ENCODE measurements at regions not wholly inside any gene's neighbourhood (a gene's known extent, or its start where the extent isn't known, plus 50 kb on each side); places are given as distances from the start of the nearest gene placed in this dataset.

GRCh38 chr5:110082194-110082593, 392.5 kb downstream of the MAN2A1 start:
- Histone ChIP-seq H3K4me2 (ENCODE audit: low read length) (no peak overlapping the region), H3K27ac (ENCODE audit: low read depth, low read length) (no peak overlapping the region), H3K9me3 (ENCODE audit: control insufficient read depth in 1 of 2, insufficient read depth in 1 of 2, low read depth in 1 of 2, low read length in 2 of 2) (no peaks in the 10 kb centered on the region), H2AFZ (ENCODE audit: low read depth, low read length, poor library complexity, severe bottlenecking) (no peak overlapping the region), H3K27me3 (ENCODE audit: insufficient read depth, low read length) (no peaks in the 10 kb centered on the region), H3K4me3 (replicated peaks in 1 of 2; ENCODE audit: low read depth in 1 of 2, low read length in 2 of 2) (no peak overlapping the region), H4K20me1 (ENCODE audit: insufficient read depth) (no peaks in the 10 kb centered on the region), H3K79me2 (ENCODE audit: insufficient read depth, low read length) (no peaks in the 10 kb centered on the region), H3K9ac (ENCODE audit: low read length) (no peak overlapping the region), H3K4me1 (ENCODE audit: control insufficient read depth in 1 of 2, insufficient read depth in 2 of 2, low read length in 2 of 2) (no peaks in the 10 kb centered on the region), H3K9me2 (ENCODE audit: insufficient read depth) (no peaks in the 10 kb centered on the region), H3K36me3 (ENCODE audit: control insufficient read depth in 1 of 2, insufficient read depth in 2 of 2, low read length in 2 of 2) (no peaks in the 10 kb centered on the region)
- POLR2A ChIA-PET, result no interaction called here
- no TSS peak for BruUV-seq (replicated peaks)
- CTCF ChIA-PET, result no interaction called here
- ATAC-seq (no peak), DNase-seq (ENCODE audit: low read depth, low spot score) (no peak)
- RAD21 ChIA-PET (ENCODE audit: low non-redundant PET in 1 of 2, low total read pairs in 2 of 2, uncharacterized antibody in 2 of 2, unreplicated experiment in 2 of 2), result no interaction called here
- TF ChIP-seq TCF7L2 (IDR thresholded peaks at IDR 0.05; ENCODE audit: borderline replicate concordance, extremely low read depth, insufficient read depth, insufficient read length) (no peak), REST (IDR thresholded peaks at IDR 0.05; ENCODE audit: low read depth) (no peak), SRF (IDR thresholded peaks at IDR 0.05; ENCODE audit: low read depth) (no peak), ELF1 (IDR thresholded peaks at IDR 0.05; ENCODE audit: borderline replicate concordance, low read depth) (no peak), EZH2 (IDR thresholded peaks at IDR 0.05) (no peak), POLR2A (IDR thresholded peaks at IDR 0.05; ENCODE audit: borderline replicate concordance, extremely low read depth, insufficient read depth, insufficient read length) (no peak), ZFX (IDR thresholded peaks at IDR 0.05) (no peak), ZBTB33 (IDR thresholded peaks at IDR 0.05; ENCODE audit: extremely low read depth, insufficient replicate concordance, low read length) (no peak), CEBPB (IDR thresholded peaks at IDR 0.05; ENCODE audit: low read depth) (no peak), ZNF274 (IDR thresholded peaks at IDR 0.05; ENCODE audit: low read depth, low read length) (no peak), YY1 (IDR thresholded peaks at IDR 0.05; ENCODE audit: extremely low read depth, insufficient replicate concordance, low read depth, low read length) (no peak), POLR2AphosphoS5 (IDR thresholded peaks at IDR 0.05; ENCODE audit: low read depth, low read length) (no peak), MAX (IDR thresholded peaks at IDR 0.05) (no peak), RAD21 (IDR thresholded peaks at IDR 0.05; ENCODE audit: low read depth) (no peak), FOSL1 (IDR thresholded peaks at IDR 0.05; ENCODE audit: low read depth) (no peak), EZH2phosphoT487 (IDR thresholded peaks at IDR 0.05; ENCODE audit: borderline replicate concordance) (no peak)
- intact Hi-C loops (cut with micrococcal nuclease), result no loop called here
